ENCODE measurements at regions not wholly inside any gene's neighbourhood (a gene's known extent, or its start where the extent isn't known, plus 50 kb on each side); places are given as distances from the start of the nearest gene placed in this dataset.

DNA sequence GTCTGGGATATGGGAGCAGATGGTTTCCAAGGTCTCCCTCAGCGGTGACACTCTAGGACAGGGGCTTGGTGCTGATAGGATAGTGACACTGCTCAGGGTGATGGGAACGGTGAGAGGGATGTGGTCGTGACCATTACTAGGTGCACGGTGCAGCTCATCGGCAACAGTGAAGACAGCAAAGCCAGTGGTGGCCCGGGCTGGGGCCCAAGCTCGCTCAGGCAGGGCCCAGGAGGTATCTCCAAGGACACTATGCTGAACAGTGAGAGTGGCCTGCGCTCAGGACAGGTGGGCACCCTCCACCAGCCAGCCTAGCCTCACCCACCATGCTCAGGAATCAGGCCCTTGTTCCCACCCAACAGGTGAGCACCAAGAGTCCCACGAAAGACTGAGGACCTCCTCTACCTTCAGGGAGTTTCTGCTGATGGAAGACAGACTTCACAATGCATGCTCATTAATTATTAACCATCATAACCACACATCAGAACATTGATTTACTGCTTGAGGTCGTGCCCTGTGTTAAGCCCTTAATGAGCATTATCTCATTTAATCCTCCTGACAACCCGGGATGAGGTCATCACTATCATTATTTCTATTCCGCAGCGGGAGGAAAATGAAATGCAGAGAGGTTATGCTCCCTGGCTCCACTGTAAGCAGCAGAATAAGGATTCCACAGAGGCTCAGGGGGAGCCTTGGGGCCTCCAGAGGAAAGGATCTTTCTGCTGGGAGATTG lies 269.4 kb downstream of the UACA start:
- Histone ChIP-seq H3K9ac (ENCODE audit: insufficient read depth, low read length) (no peak overlapping the region), H3K4me3 (replicated peaks in 1 of 4; ENCODE audit: control extremely low read depth in 1 of 4, insufficient read depth in 1 of 4, low read depth in 3 of 4, low read length in 4 of 4) (no peak overlapping the region), H4K20me1 (ENCODE audit: control insufficient read depth, extremely low read depth, insufficient read depth, low read length) (no peaks in the 10 kb centered on the region), H3K9me3 (ENCODE audit: control insufficient read depth, insufficient read depth, low read depth, low read length) (no peaks in the 10 kb centered on the region), H3K36me3 (ENCODE audit: control insufficient read depth, insufficient read depth, low read length) (no peaks in the 10 kb centered on the region), H3K4me2 (ENCODE audit: extremely low read depth, insufficient read depth, low read length) (peak overlapping the region; percentile 61), H3K27ac (ENCODE audit: insufficient read depth, low read length) (peak overlapping the region; percentile 16), H3K27me3 (ENCODE audit: control insufficient read depth, insufficient read depth, low read length) (no peaks in the 10 kb centered on the region), H2AFZ (ENCODE audit: low read length) (no peak overlapping the region), H3K79me2 (ENCODE audit: control insufficient read depth, insufficient read depth, low read length) (no peaks in the 10 kb centered on the region), H3K4me1 (ENCODE audit: control insufficient read depth, extremely low read depth, insufficient read depth, low read length) (peaks cover 35% of the 10 kb centered on the region)
- TF ChIP-seq, protein P1, sequence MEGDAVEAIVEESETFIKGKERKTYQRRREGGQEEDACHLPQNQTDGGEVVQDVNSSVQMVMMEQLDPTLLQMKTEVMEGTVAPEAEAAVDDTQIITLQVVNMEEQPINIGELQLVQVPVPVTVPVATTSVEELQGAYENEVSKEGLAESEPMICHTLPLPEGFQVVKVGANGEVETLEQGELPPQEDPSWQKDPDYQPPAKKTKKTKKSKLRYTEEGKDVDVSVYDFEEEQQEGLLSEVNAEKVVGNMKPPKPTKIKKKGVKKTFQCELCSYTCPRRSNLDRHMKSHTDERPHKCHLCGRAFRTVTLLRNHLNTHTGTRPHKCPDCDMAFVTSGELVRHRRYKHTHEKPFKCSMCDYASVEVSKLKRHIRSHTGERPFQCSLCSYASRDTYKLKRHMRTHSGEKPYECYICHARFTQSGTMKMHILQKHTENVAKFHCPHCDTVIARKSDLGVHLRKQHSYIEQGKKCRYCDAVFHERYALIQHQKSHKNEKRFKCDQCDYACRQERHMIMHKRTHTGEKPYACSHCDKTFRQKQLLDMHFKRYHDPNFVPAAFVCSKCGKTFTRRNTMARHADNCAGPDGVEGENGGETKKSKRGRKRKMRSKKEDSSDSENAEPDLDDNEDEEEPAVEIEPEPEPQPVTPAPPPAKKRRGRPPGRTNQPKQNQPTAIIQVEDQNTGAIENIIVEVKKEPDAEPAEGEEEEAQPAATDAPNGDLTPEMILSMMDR (conservative IDR thresholded peaks at IDR 0.05 in 1 of 2, IDR thresholded peaks at IDR 0.05 in 1 of 2; ENCODE audit: low read depth in 1 of 2, low read length in 2 of 2): no peak
- TF ChIP-seq EZH2 (IDR thresholded peaks at IDR 0.05; ENCODE audit: low read length, missing control alignments): no peak
- peak in 1 of 2 donors; percentile 62 for DNase-seq (ENCODE audit: low read depth in 2 of 2)

DNA sequence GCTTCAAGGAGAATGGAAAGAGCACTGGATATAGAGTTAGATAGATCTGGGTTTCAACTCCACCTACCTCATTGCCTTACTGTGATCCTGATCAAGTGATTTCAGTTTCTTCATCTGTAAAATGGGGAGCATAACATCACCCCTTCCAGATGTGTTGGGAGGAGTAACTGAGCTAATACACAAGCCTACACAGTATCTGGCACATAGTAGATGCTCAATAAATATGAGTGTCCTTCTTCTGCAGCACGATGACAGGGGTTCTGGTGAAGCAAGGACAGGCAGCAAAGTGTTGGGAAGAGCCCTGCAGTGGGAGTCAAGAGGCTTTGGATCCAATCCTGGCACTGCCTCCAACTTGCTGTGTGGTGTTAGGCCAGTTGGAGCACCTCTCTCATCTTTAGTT lies 270.0 kb downstream of the UACA start:
- Histone ChIP-seq H3K27me3 (ENCODE audit: control insufficient read depth, insufficient read depth, low read length) (peaks cover 3% of the 10 kb centered on the region), H3K4me2 (ENCODE audit: extremely low read depth, insufficient read depth, low read length) (no peak overlapping the region), H3K9me3 (ENCODE audit: control insufficient read depth, insufficient read depth, low read depth, low read length) (no peaks in the 10 kb centered on the region), H3K4me1 (ENCODE audit: control insufficient read depth, extremely low read depth, insufficient read depth, low read length) (peaks cover 35% of the 10 kb centered on the region), H2AFZ (ENCODE audit: low read length) (no peak overlapping the region), H3K9ac (ENCODE audit: insufficient read depth, low read length) (no peak overlapping the region), H3K27ac (ENCODE audit: insufficient read depth, low read length) (peak overlapping the region; percentile 38), H3K79me2 (ENCODE audit: control insufficient read depth, insufficient read depth, low read length) (no peaks in the 10 kb centered on the region), H3K36me3 (ENCODE audit: control insufficient read depth, insufficient read depth, low read length) (no peaks in the 10 kb centered on the region), H3K4me3 (replicated peaks in 1 of 4; ENCODE audit: control extremely low read depth in 1 of 4, insufficient read depth in 1 of 4, low read depth in 3 of 4, low read length in 4 of 4) (no peak overlapping the region), H4K20me1 (ENCODE audit: control insufficient read depth, extremely low read depth, insufficient read depth, low read length) (no peaks in the 10 kb centered on the region)
- no peak for DNase-seq (ENCODE audit: low read depth in 2 of 2)
- TF ChIP-seq, protein P1 (conservative IDR thresholded peaks at IDR 0.05 in 1 of 2, IDR thresholded peaks at IDR 0.05 in 1 of 2; ENCODE audit: low read depth in 1 of 2, low read length in 2 of 2): no peak
- no peak for TF ChIP-seq EZH2 (IDR thresholded peaks at IDR 0.05; ENCODE audit: low read length, missing control alignments)

DNA sequence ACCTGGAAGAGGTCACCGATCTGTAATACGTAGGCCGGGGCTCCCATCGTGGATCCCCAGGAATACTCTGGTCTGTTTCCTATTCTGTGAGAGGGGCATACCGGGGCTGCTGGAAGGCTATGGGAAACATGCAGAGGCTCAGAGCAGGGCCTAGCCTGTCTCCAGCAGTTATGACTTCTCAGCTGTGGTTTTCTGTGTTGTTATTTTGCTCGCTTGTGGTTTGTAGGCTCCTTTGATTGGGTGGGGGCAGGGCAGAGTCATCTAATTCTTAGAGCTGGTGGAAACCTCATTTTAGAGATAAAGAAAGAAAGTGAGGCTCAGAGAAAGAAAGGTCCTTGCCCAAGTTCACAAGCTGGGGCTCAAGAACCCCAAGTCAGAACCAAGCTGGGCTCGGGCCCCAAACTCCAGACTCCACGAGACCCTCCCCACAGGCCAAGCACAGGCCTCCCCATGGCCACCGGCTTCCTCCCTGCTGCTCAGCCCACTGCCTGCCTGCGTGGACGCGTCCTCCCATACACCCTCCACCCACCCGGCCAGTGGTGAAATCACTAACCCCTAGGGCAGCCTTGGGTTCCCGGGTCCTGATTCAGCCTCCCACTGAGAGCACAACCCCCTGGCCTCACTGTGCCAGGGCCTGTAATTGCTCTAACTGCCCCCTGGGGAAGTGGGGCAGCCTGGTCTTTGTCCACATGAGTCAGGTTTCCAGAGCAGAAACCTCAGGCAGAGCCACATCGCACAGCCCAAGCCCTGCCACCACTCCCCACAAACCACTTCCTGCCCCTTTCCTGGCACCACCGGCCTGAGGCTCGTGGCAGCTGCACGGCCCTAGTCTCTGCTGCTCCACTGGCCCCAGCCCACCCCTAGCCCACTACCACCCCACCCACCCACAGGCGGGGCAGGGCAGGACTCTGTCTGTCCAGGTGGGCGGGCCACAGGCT lies 270.8 kb downstream of the UACA start:
- H3K4me3 ChIP-seq (replicated peaks in 1 of 4; ENCODE audit: control extremely low read depth in 1 of 4, insufficient read depth in 1 of 4, low read depth in 3 of 4, low read length in 4 of 4): no peak overlapping the region
- peak; percentile 83 to 93 for DNase-seq (ENCODE audit: low read depth in 2 of 2)
- H3K79me2 ChIP-seq (ENCODE audit: control insufficient read depth, insufficient read depth, low read length): no peaks in the 10 kb centered on the region
- H3K27me3 ChIP-seq (ENCODE audit: control insufficient read depth, insufficient read depth, low read length): peaks cover 3% of the 10 kb centered on the region
- H3K36me3 ChIP-seq (ENCODE audit: control insufficient read depth, insufficient read depth, low read length): no peaks in the 10 kb centered on the region
- H3K9ac ChIP-seq (ENCODE audit: insufficient read depth, low read length): no peak overlapping the region
- no peak for TF ChIP-seq EZH2 (IDR thresholded peaks at IDR 0.05; ENCODE audit: low read length, missing control alignments)
- TF ChIP-seq, protein P1 (conservative IDR thresholded peaks at IDR 0.05 in 1 of 2, IDR thresholded peaks at IDR 0.05 in 1 of 2; ENCODE audit: low read depth in 1 of 2, low read length in 2 of 2): peak in 1 of 2 donors; percentile 13
- peaks cover 37% of the 10 kb centered on the region for H3K4me1 ChIP-seq (ENCODE audit: control insufficient read depth, extremely low read depth, insufficient read depth, low read length)
- H3K27ac ChIP-seq (ENCODE audit: insufficient read depth, low read length): peak overlapping the region; percentile 70
- no peaks in the 10 kb centered on the region for H3K9me3 ChIP-seq (ENCODE audit: control insufficient read depth, insufficient read depth, low read depth, low read length)
- peak overlapping the region; percentile 9 for H2AFZ ChIP-seq (ENCODE audit: low read length)
- H3K4me2 ChIP-seq (ENCODE audit: extremely low read depth, insufficient read depth, low read length): peak overlapping the region; percentile 51
- H4K20me1 ChIP-seq (ENCODE audit: control insufficient read depth, extremely low read depth, insufficient read depth, low read length): no peaks in the 10 kb centered on the region
